Gastroesophageal sphincter (tissue), 3 donors: ENCODE measurements at regions not wholly inside any gene's neighbourhood (a gene's known extent, or its start where the extent isn't known, plus 50 kb on each side); places are given as distances from the start of the nearest gene placed in this dataset.

Experiments
- POLR2A ChIP-seq, 2 donors: fragments of 450-650 bp; IDR thresholded peaks; one replicate each; pipeline ENCODE4 v1.6.1; 2017; ENCODE audit warnings: antibody characterized with exemption in 2 of 2, mild to moderate bottlenecking in 2 of 2, moderate library complexity in 1 of 2
- TF ChIP-seq, protein P1 (sequence below), 4 experiments: fragments of 200-600 bp in 2 of 4; fragments of 450-650 bp in 2 of 4; sonication (generic) in 1 of 4; IDR thresholded peaks; one replicate each; pipeline ENCODE4 v1.5.1; 2017 to 2019; ENCODE audit warnings: antibody characterized with exemption in 4 of 4, mild to moderate bottlenecking in 2 of 4, moderate library complexity in 2 of 4

DNA sequence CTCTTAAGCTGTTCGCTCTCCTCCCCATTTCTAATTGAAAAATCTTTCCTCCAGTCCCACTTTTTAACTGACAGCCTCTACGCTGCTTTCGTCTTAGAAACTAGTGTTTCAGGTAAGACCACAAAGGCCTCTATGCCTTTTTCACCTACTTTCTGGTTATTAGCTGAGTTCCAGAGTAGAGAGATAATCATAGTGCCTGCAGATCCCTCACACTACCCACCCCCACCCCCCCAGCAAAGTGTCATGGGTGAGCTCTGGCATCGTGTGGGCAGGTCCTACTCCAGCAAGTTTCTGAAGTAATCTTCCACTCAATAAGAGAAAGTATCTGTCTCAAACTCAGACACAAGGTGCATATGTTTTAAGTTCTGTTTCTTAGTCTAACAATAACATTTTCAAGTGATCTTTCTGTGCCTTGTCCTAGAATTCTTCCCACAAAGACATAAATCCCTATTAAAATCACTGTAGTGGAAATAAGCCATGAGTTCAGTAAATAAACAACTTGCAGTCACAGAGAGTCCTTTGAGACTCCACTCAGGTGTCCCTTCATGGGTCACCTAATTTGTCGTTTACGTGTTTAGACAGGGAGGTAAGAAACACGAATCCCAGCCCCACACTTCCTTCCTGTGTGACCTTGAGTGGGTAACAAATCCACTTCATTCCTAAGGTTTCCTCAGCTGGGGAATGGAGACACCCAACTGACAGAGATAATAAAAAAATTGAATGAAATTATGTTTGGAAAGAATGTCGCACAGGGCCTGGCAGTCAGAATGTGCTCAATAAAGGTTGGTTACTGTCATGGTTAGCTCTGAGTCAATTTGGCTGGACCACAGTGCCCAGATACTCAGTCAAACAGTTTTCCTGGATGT is 228.9 kb upstream of the CAND1 start:
- TF ChIP-seq, protein P1, sequence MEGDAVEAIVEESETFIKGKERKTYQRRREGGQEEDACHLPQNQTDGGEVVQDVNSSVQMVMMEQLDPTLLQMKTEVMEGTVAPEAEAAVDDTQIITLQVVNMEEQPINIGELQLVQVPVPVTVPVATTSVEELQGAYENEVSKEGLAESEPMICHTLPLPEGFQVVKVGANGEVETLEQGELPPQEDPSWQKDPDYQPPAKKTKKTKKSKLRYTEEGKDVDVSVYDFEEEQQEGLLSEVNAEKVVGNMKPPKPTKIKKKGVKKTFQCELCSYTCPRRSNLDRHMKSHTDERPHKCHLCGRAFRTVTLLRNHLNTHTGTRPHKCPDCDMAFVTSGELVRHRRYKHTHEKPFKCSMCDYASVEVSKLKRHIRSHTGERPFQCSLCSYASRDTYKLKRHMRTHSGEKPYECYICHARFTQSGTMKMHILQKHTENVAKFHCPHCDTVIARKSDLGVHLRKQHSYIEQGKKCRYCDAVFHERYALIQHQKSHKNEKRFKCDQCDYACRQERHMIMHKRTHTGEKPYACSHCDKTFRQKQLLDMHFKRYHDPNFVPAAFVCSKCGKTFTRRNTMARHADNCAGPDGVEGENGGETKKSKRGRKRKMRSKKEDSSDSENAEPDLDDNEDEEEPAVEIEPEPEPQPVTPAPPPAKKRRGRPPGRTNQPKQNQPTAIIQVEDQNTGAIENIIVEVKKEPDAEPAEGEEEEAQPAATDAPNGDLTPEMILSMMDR (IDR thresholded peaks at IDR 0.05), result no peak
- no peak for TF ChIP-seq POLR2A (IDR thresholded peaks at IDR 0.05)
